ENCODE measurements at regions not wholly inside any gene's neighbourhood (a gene's known extent, or its start where the extent isn't known, plus 50 kb on each side); places are given as distances from the start of the nearest gene placed in this dataset.

DNA sequence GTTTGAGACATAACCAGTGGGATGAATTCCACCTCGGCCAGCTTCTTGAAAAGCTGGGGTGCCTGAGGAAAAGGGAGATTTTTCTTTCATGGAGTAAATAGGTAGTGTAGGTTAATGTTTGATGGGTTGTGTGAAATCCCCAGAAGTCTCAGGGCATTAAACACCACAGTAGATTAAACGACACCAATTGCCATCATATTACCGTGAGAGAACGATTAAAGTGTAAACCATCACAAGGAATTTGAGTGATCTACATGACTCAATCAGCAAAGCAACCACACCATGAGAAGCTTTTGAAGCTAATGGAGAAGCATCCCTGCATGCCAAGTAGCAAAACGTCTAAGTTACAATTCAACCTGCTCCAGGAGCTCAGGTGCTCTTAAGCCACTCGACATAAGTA lies 322.5 kb upstream of the GATB start:
- H3F3A ChIP-seq (ENCODE audit: low read length, unreplicated experiment), result no peaks in the 10 kb centered on the region
- no TSS peak for BruUV-seq (replicated peaks)
- ATAC-seq (no peak), DNase-seq (no peak)
- no peaks in the 10 kb centered on the region for H3K4me1 ChIP-seq (ENCODE audit: insufficient read depth, low read length)
- no peaks in the 10 kb centered on the region for H3K9me2 ChIP-seq (replicated peaks; ENCODE audit: low read length)
- H2AFZ ChIP-seq (ENCODE audit: low read length), result no peak overlapping the region
- intact Hi-C loops (cut with micrococcal nuclease), result no loop called here
- ChIA-PET POLR2A (ENCODE audit: unreplicated experiment) (no interaction called here), CTCF (no interaction called here)
- no peaks in the 10 kb centered on the region for H4K20me1 ChIP-seq (ENCODE audit: low read length)
- H3K79me2 ChIP-seq (ENCODE audit: low read length), result no peaks in the 10 kb centered on the region
- H3K4me3 ChIP-seq (ENCODE audit: low read length), result no peak overlapping the region
- H3K36me3 ChIP-seq (ENCODE audit: low read depth, low read length), result no peaks in the 10 kb centered on the region
- H3K9me3 ChIP-seq (ENCODE audit: low read length), result no peaks in the 10 kb centered on the region
- H3K4me2 ChIP-seq (ENCODE audit: low read length), result no peak overlapping the region
- no peak overlapping the region for H3K9ac ChIP-seq (ENCODE audit: low read length)
- TF ChIP-seq, protein P1, sequence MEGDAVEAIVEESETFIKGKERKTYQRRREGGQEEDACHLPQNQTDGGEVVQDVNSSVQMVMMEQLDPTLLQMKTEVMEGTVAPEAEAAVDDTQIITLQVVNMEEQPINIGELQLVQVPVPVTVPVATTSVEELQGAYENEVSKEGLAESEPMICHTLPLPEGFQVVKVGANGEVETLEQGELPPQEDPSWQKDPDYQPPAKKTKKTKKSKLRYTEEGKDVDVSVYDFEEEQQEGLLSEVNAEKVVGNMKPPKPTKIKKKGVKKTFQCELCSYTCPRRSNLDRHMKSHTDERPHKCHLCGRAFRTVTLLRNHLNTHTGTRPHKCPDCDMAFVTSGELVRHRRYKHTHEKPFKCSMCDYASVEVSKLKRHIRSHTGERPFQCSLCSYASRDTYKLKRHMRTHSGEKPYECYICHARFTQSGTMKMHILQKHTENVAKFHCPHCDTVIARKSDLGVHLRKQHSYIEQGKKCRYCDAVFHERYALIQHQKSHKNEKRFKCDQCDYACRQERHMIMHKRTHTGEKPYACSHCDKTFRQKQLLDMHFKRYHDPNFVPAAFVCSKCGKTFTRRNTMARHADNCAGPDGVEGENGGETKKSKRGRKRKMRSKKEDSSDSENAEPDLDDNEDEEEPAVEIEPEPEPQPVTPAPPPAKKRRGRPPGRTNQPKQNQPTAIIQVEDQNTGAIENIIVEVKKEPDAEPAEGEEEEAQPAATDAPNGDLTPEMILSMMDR (conservative IDR thresholded peaks at IDR 0.05; ENCODE audit: low read depth, low read length), result no peak
- TF ChIP-seq EZH2 (IDR thresholded peaks at IDR 0.05; ENCODE audit: low read length, unreplicated experiment) (no peak), EZH2phosphoT487 (IDR thresholded peaks at IDR 0.05; ENCODE audit: borderline replicate concordance, low read length) (no peak)
- no peak overlapping the region for H3K27ac ChIP-seq (ENCODE audit: low read length)
- H3K27me3 ChIP-seq (ENCODE audit: low read length), result no peaks in the 10 kb centered on the region

- no TSS peak for BruUV-seq (replicated peaks)
- Histone ChIP-seq H2AFZ (ENCODE audit: low read length) (no peak overlapping the region), H3K4me2 (ENCODE audit: low read length) (no peak overlapping the region), H3K9me2 (replicated peaks; ENCODE audit: low read length) (no peaks in the 10 kb centered on the region), H3K9ac (ENCODE audit: low read length) (no peak overlapping the region), H3K9me3 (ENCODE audit: low read length) (no peaks in the 10 kb centered on the region), H3K36me3 (ENCODE audit: low read depth, low read length) (no peaks in the 10 kb centered on the region), H3F3A (ENCODE audit: low read length, unreplicated experiment) (no peaks in the 10 kb centered on the region), H3K27ac (ENCODE audit: low read length) (no peak overlapping the region), H3K4me3 (ENCODE audit: low read length) (no peak overlapping the region), H3K27me3 (ENCODE audit: low read length) (no peaks in the 10 kb centered on the region), H3K79me2 (ENCODE audit: low read length) (no peaks in the 10 kb centered on the region), H3K4me1 (ENCODE audit: insufficient read depth, low read length) (no peaks in the 10 kb centered on the region), H4K20me1 (ENCODE audit: low read length) (no peaks in the 10 kb centered on the region)
- intact Hi-C loops (cut with micrococcal nuclease), result no loop called here
- CTCF ChIA-PET, result no interaction called here
- DNase-seq (no peak), ATAC-seq (no peak)
- POLR2A ChIA-PET (ENCODE audit: unreplicated experiment), result no interaction called here
- TF ChIP-seq, protein P1 (conservative IDR thresholded peaks at IDR 0.05; ENCODE audit: low read depth, low read length), result no peak
- no peak for TF ChIP-seq EZH2phosphoT487 (IDR thresholded peaks at IDR 0.05; ENCODE audit: borderline replicate concordance, low read length)
- no peak for TF ChIP-seq EZH2 (IDR thresholded peaks at IDR 0.05; ENCODE audit: low read length, unreplicated experiment)
Measured at GRCh38 chr4:152081024-152081423, 320.2 kb upstream of the GATB start.

- TF ChIP-seq EZH2 (IDR thresholded peaks at IDR 0.05; ENCODE audit: low read length, unreplicated experiment), result no peak
- TF ChIP-seq, protein P1 (conservative IDR thresholded peaks at IDR 0.05; ENCODE audit: low read depth, low read length), result no peak
- TF ChIP-seq EZH2phosphoT487 (IDR thresholded peaks at IDR 0.05; ENCODE audit: borderline replicate concordance, low read length), result no peak
- DNase-seq (no peak), ATAC-seq (no peak)
- intact Hi-C loops (cut with micrococcal nuclease), result no loop called here
- H3K27ac ChIP-seq (ENCODE audit: low read length), result no peak overlapping the region
- no peak overlapping the region for H2AFZ ChIP-seq (ENCODE audit: low read length)
- POLR2A ChIA-PET (ENCODE audit: unreplicated experiment), result no interaction called here
- no peaks in the 10 kb centered on the region for H3K4me1 ChIP-seq (ENCODE audit: insufficient read depth, low read length)
- H4K20me1 ChIP-seq (ENCODE audit: low read length), result no peaks in the 10 kb centered on the region
- H3K9ac ChIP-seq (ENCODE audit: low read length), result no peak overlapping the region
- BruUV-seq (replicated peaks), result no TSS peak
- H3K4me2 ChIP-seq (ENCODE audit: low read length), result no peak overlapping the region
- no peaks in the 10 kb centered on the region for H3K36me3 ChIP-seq (ENCODE audit: low read depth, low read length)
- CTCF ChIA-PET, result no interaction called here
- no peaks in the 10 kb centered on the region for H3K9me3 ChIP-seq (ENCODE audit: low read length)
- H3K4me3 ChIP-seq (ENCODE audit: low read length), result no peak overlapping the region
- H3K9me2 ChIP-seq (replicated peaks; ENCODE audit: low read length), result no peaks in the 10 kb centered on the region
- no peaks in the 10 kb centered on the region for H3K79me2 ChIP-seq (ENCODE audit: low read length)
- no peaks in the 10 kb centered on the region for H3K27me3 ChIP-seq (ENCODE audit: low read length)
- H3F3A ChIP-seq (ENCODE audit: low read length, unreplicated experiment), result no peaks in the 10 kb centered on the region
Measured at GRCh38 chr4:152079543-152080293, 318.9 kb upstream of the GATB start.

All from PC-3 (cell line).